NCI-H2107 treated with DMSO at 0.1 percent for 48 hours (cell line): ENCODE measurements at regions not wholly inside any gene's neighbourhood (a gene's known extent, or its start where the extent isn't known, plus 50 kb on each side); places are given as distances from the start of the nearest gene placed in this dataset.

ENCODE experiments used
- DNase-seq: peaks from one replicate; lab custom pipeline; 2025; ENCODE audit not compliant: unreplicated experiment; lab: John Stamatoyannopoulos, UW

DNA sequence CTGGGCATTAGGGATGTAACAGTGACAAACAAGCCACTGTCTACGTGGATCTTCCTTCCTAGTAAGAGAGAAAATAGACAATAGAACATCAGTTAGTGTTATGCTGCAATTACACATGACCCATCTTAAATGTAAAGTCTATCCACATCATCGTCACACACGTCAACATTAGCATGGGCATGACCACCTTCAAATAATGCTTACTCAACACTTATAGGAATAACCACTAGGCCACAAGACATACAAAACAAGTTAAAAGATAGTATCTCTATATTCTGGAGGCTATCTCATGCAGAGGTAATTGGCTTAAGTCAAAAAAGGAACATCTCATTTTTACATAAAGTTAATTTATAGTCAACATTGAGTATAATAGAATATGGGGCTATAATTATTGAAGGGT lies 156.5 kb downstream of the MOXD1 start:
- DNase-seq = no peak

DNA sequence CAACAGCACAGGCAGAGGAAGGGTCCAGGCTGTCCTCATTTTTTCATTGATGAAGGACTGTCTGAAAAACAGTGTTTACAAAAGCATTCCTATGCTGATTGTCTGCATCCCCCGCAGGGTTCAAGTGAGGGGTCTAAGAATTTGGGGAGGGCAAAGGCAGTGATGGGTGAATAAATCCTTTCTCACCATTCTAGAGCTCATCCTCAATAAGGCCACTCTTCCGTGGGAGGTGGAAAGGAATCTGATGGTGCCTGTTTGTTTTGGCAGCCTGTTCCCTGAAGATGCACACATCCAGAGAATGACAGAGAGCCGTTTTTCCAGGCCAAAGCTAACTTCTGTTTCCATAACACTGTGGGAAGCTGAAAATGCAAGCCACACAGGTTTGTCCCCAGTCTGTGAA lies 164.5 kb downstream of the MOXD1 start:
- no peak for DNase-seq

GRCh38 chr6:132236281-132236680 lies 165.0 kb downstream of the MOXD1 start:
- no peak for DNase-seq

DNA sequence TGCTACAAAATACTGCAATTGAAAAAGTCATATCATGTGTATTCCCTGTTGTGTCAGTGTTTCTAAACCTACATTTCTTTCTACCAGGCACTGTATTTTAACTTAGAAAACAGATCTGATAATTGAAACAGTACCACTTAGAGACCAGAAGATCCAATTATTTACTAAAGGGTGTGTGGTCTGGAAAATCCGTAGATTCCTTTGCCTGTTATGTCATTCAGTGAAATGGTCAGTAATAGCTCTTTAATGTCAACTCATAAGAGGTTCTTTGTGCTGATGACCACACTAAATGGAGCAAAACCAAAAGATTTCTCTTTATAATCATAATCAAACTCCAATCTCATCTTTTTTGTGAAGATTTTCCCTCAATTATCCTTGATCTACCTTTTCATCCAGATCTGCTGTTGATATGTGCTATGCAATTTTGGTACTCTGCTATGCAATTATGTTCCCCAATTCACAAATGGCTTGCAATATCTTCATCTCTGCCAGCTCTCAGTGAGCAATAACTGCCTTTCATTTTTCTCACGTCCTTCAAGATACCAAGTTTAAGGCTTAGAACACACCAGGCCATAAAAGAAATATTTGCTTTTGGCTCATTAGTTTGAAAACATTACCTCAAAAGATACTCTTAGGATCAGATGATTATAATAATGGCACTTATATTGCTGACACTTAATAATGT lies 165.5 kb downstream of the MOXD1 start:
- no peak for DNase-seq

GRCh38 chr6:132234356-132234755 lies 166.9 kb downstream of the MOXD1 start:
- DNase-seq = no peak

GRCh38 chr6:132231121-132231884 lies 170.0 kb downstream of the MOXD1 start:
- no peak for DNase-seq

- no peak for DNase-seq
Observed at GRCh38 chr6:132228894-132229293, 172.4 kb downstream of the MOXD1 start.

GRCh38 chr6:132227904-132228303 lies 173.4 kb downstream of the MOXD1 start:
- DNase-seq = no peak

DNA sequence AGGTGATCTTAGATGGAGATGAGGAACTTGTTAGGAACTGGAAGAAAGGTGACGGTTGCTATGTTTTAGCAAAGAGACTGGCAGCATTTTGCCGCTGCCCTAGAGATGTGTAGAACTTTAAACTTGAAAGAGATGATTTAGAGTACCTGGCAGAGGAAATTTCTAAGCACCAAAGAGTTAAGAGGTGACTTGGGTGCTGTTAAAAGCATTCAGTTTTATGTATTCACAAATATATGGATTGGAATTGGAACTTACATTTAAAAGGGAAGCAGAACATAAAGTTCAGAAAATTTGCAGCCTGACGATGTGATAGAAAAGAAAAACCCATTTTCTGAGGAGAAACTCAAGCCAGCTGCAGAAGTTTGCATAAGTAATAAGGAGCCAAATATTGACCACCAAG lies 176.3 kb downstream of the MOXD1 start:
- no peak for DNase-seq

GRCh38 chr6:132220800-132221199 lies 180.5 kb downstream of the MOXD1 start:
- DNase-seq = no peak

DNA sequence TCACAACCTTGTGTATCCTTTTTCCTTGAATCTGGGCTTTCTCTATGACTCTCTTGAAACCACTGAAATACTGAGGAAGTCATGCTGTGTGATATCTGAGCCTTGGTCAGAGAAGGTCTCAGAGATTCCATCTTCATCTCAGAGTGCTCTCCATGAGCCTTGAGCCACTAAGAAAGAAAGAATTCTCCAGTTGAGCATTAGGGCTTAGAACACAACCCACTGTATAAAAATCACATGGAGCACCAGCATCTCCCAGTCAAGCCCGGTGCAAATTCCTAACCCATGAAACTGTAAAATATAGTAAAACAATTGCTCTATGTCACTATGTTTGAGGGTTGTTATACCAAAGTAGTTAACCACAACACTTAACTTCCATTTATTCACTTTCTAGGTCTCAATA lies 181.4 kb downstream of the MOXD1 start:
- no peak for DNase-seq

- peak; percentile 2 for DNase-seq
Observed at GRCh38 chr6:132218059-132218696, 183.1 kb downstream of the MOXD1 start.

- DNase-seq = no peak
Observed at GRCh38 chr6:132215805-132216204, 185.5 kb downstream of the MOXD1 start.

- DNase-seq = no peak
Observed at GRCh38 chr6:132214716-132215115, 186.6 kb downstream of the MOXD1 start.

GRCh38 chr6:132213732-132214131 lies 187.5 kb downstream of the MOXD1 start:
- no peak for DNase-seq

- no peak for DNase-seq
Observed at GRCh38 chr6:132213191-132213590, 188.1 kb downstream of the MOXD1 start.

DNA sequence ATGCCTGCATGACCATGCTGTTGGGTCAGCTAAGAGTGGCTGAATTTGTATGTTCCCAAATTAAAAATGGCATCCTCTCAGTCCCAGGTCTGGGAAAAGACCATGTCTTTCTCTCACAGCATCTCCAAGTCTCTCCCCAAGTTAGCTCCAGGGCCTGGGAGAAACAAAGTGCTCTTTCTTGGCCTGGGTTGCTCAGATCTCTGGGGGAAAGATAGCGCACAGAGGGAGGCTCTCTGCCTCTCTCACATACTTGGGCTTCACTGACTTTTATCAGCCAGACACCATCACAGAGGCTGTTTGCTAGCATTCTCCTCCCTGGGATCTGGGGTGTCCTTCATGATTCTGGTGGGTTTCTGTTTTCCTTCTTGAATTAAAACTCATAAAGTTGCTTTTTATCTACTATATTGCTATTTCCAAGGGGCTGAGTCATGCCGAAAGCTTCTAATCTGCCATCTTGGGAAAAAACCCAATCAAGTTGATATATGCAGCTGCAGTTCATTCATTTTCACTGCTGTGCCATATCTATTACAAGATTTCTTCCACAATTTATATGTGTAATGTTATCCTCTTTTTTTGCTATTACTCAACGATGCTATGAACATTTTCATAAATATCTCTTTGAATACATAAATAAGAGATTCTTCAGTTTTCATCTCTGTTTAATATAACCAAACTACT lies 190.2 kb downstream of the MOXD1 start:
- no peak for DNase-seq

- DNase-seq = no peak
Observed at GRCh38 chr6:132209351-132209750, 191.9 kb downstream of the MOXD1 start.

- DNase-seq = no peak
Observed at GRCh38 chr6:132207991-132208390, 193.3 kb downstream of the MOXD1 start.

DNA sequence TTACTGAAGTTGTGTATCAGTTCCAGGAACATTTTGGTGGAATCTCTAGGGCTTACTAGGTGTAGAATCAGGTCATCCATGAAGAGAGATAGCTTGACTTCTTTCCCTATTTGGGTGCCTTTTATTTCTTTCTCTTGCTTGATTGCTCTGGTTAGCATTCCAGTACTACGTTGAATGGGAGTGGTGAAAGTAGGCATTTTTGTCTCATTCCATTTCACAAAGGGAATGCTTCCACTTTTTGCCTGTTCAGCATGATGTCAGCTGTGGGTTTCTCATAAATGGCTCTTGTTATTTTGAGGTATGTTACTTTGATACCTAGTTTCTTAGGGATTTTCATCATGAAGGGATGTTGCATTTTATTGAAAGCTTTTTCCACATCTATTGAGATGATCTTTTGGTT lies 195.3 kb downstream of the MOXD1 start:
- no peak for DNase-seq

DNA sequence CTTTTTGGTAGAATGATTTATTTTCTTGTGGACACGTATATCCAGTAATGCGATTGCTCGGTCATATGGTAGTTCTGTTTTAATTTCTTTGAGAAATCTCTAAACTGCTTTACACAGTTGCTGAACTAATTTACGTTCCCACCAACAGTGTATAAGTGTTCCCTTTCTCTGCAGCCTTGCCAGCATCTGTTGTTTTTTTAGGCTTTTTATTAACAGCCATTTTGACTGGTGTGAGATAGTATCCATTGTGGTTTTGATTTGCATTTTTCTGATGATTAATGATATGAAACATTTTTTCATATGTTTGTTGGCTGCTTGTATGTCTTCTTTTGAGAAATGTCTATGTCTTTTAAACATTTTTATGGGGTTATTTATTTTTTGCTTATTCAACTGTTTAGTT lies 196.7 kb downstream of the MOXD1 start:
- no peak for DNase-seq

- DNase-seq = no peak
Observed at GRCh38 chr6:132202574-132202973, 198.7 kb downstream of the MOXD1 start.
